HUES6 (cell line): ENCODE measurements at regions not wholly inside any gene's neighbourhood (a gene's known extent, or its start where the extent isn't known, plus 50 kb on each side); places are given as distances from the start of the nearest gene placed in this dataset.
"Not testable (repeated sequence)": the region's sequence is repeated elsewhere in the genome, so short reads cannot be mapped to it uniquely, and the experiment has no call there.

Source experiments
- H3K27ac ChIP-seq: 2 replicates; pipeline ENCODE4 v1.7.0; 2013; ENCODE audit warnings: low read depth, mild to moderate bottlenecking, low read length, inconsistent platforms
- H3K27me3 ChIP-seq: 2 replicates; pipeline ENCODE4 v1.6.1; 2013; ENCODE audit warnings: low read length; ENCODE audit not compliant: control insufficient read depth, insufficient read depth
- H3K36me3 ChIP-seq: 2 replicates; pipeline ENCODE4 v1.6.1; 2013; ENCODE audit warnings: low read length; ENCODE audit not compliant: control insufficient read depth, insufficient read depth
- H3K4me1 ChIP-seq: 2 replicates; pipeline ENCODE4 v1.6.1; 2013; ENCODE audit warnings: low read length; ENCODE audit not compliant: control insufficient read depth, insufficient read depth
- H3K4me3 ChIP-seq: 2 replicates; pipeline ENCODE4 v1.5.1; 2013; ENCODE audit warnings: low read depth, low read length
- H3K9ac ChIP-seq: one replicate; pipeline ENCODE4 v1.6.1; 2013; ENCODE audit warnings: mild to moderate bottlenecking, low read length
- H3K9me3 ChIP-seq: 2 replicates; pipeline ENCODE4 v1.6.1; 2013; ENCODE audit warnings: low read depth, low read length; ENCODE audit not compliant: control insufficient read depth, insufficient read depth

DNA sequence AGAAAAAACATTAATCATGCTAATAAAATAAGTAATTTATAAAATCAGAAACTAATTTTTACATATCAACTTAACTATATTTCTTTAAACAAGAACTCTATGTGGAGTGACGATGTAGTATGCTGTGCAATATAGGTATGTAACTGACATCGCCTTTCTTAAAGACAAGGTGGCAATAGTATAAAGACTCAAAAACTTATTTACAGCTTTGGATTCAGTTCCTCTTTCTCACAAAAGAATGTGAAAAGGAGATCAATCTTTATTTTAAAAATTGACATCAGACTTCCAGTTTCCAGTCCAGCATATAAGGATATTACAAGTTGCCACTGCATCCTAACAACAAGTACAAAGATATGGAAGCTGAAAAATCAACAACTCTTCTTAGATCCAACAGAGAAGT lies 260.3 kb downstream of the TRIM36 start:
- peaks cover 25% of the 10 kb centered on the region for H3K9me3 ChIP-seq
- H3K27me3 ChIP-seq, result no peaks in the 10 kb centered on the region
- H3K36me3 ChIP-seq, result no peaks in the 10 kb centered on the region
- no peak overlapping the region for H3K4me3 ChIP-seq
- no peak overlapping the region for H3K27ac ChIP-seq
- H3K4me1 ChIP-seq, result no peaks in the 10 kb centered on the region
- H3K9ac ChIP-seq, result no peak overlapping the region

DNA sequence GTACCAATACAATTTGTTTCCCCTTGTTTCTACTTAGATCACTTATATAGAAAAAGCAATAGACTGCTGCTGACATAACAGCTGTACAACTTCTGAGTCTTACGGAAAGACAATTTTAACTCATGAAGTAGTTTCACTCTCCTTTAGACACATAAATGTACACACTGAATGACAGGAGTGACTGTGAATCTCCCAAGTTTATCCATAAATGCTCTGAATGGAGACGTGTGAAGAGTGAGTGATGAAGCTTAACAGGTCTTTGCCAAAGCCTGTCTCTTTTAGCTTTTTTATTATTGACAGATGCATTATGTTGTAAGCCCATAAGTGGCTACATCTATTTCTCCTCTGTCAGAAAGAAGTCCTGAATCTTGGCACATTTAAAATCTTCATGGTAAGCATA lies 265.9 kb downstream of the TRIM36 start:
- H3K27ac ChIP-seq, result no peak overlapping the region
- peaks cover 21% of the 10 kb centered on the region for H3K9me3 ChIP-seq
- no peaks in the 10 kb centered on the region for H3K36me3 ChIP-seq
- H3K9ac ChIP-seq, result no peak overlapping the region
- no peak overlapping the region for H3K4me3 ChIP-seq
- H3K27me3 ChIP-seq, result no peaks in the 10 kb centered on the region
- H3K4me1 ChIP-seq, result no peaks in the 10 kb centered on the region

DNA sequence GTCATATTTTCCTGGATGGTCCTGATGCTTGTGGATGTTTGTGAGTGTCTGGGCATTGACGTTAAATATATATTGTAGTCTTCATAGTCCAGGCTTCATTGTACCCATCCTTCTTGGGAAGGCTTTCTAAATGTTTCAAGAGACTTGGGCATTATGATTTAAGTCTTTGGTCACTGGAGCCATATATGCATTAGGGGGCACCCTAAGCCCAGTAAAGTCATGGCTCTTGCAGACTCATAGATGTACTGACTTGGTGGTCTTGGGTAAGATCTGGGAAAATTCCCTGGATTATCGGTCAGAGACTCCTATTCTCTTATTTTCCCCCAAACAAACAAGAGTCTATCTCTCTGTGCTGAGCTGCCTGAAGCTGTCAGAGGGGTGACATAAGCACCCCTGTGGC lies 271.1 kb downstream of the TRIM36 start:
- Histone ChIP-seq H3K27me3 (no peaks in the 10 kb centered on the region), H3K9ac (no peak overlapping the region), H3K4me1 (no peaks in the 10 kb centered on the region), H3K9me3 (no peaks in the 10 kb centered on the region), H3K36me3 (no peaks in the 10 kb centered on the region), H3K4me3 (no peak overlapping the region), H3K27ac (no peak overlapping the region)

DNA sequence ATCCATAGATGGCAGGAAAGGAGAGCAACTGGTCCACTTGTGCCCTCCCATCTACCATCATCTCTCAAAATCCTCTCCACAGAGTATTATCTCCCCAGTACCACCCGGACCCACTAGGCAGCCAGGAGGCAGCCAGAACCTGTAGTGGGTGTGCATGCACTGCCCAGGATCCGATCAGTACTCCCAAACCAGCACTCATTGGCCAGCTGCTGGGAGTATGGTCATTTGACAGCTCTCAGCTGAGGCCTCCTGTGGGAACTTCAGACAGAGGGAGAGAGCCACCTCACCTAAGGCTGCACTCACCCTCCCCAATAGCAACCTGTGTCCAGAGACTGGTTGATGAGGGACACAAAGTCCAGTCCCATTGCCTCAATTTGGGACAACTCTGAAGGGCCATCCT lies 286.0 kb downstream of the TRIM36 start:
- Histone ChIP-seq H3K36me3 (no peaks in the 10 kb centered on the region), H3K4me1 (no peaks in the 10 kb centered on the region), H3K9ac (no peak overlapping the region), H3K9me3 (no peaks in the 10 kb centered on the region), H3K27me3 (no peaks in the 10 kb centered on the region), H3K27ac (no peak overlapping the region), H3K4me3 (no peak overlapping the region)

DNA sequence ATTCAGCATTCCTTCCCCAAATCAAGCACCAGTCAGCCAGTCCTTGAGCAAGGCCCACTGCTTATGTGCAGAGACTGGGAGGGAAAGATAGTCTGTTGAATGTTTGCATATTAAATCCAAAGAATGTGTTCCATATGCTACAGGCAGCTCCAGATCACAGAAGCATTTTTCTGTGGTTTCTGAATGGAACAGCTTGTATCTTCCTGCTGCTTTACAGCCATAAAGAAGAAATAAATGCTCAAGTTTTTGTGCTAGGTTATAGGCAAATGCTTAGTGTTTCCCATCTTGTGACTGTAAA lies 310.3 kb downstream of the TRIM36 start:
- Histone ChIP-seq H3K9ac (no peak overlapping the region), H3K27ac (no peak overlapping the region), H3K27me3 (no peaks in the 10 kb centered on the region), H3K4me1 (no peaks in the 10 kb centered on the region), H3K36me3 (no peaks in the 10 kb centered on the region), H3K9me3 (no peaks in the 10 kb centered on the region), H3K4me3 (no peak overlapping the region)

DNA sequence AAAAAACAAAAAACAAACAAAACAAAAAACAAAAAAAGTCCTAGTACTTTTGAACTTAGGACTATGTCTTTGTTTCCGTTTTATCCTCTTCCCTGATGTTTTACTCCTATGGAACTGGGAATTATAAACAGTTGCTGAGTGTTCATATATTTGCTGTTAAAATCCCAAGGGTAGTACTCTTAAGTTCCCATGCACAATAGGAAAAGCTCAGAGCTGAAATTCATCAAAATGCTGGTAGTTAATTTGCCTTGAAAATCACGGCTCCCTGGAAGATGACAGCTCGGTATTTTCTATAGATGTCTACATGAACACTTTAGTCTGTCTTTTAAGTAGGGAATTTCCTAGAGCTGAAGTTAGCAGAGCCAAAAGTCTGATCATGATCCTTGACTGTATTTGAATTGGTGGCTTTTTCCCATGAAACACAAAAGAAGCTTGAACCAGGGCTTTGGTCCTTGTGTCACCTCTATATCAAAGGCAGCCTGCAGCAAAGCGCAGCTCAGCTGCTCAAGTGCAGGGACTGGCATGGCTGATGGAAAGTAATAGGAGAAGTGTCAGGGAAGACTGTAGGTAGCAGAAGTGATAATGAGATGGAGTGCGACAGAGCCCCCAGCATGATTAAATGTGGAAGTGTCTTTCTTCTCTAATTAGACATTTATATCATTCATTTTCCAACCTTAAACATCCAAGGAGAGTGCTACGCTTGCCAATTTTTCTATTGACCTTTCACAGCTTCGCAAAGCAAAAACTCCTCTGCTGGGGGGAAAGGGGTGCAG lies 310.9 kb downstream of the TRIM36 start:
- H3K4me1 ChIP-seq, result no peaks in the 10 kb centered on the region
- no peaks in the 10 kb centered on the region for H3K27me3 ChIP-seq
- H3K9ac ChIP-seq, result no peak overlapping the region
- H3K27ac ChIP-seq, result no peak overlapping the region
- no peaks in the 10 kb centered on the region for H3K36me3 ChIP-seq
- H3K9me3 ChIP-seq, result no peaks in the 10 kb centered on the region
- H3K4me3 ChIP-seq, result no peak overlapping the region

DNA sequence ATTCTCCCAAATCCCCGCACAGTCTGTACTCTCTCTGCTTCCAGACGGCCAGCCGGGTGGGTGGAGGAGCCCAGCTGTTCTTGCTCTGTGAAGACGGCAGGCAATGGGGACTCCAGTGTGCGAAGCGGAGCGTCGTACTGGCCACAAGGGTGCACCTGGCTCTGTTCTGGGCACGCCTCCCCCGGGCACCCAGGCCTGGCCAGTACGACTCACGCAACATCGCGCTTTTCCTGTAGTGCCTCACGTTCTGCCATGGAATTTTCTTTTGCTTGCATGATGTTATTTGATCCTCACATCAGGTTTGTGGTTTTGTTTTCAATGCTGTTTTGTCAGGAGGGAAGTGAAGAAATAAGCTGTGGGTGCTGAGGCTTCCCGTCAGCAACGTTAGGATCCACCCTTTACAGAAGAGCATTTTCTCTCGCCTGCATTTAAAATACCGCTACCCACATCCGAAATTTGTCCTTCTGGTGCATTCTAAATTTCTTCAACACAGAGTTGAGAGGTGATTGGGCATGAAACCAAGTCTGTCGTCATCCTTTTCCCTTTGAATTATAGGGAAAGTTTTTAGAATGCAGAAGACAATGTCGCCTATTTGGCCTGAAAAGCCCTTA lies 311.7 kb downstream of the TRIM36 start:
- H3K9me3 ChIP-seq, result no peaks in the 10 kb centered on the region
- no peaks in the 10 kb centered on the region for H3K4me1 ChIP-seq
- no peak overlapping the region for H3K4me3 ChIP-seq
- no peaks in the 10 kb centered on the region for H3K27me3 ChIP-seq
- no peak overlapping the region for H3K9ac ChIP-seq
- no peak overlapping the region for H3K27ac ChIP-seq
- H3K36me3 ChIP-seq, result no peaks in the 10 kb centered on the region

DNA sequence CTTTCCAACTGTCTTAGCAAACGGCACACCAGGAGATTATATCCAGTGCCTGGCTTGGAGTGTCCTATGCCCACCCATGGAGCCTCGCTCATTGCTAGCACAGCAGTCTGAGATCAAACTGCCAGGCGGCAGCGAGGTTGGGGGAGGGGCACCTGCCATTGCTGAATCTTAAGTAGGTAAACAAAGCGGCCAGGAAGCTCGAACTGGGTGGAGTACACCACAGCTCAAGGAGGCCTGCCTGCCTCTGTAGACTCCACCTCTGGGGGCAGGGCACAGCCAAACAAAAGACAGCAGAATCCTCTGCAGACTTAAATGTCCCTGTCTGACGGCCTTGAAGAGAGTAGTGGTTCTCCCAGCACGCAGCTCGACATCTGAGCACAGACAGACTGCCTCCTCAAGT lies 325.0 kb downstream of the TRIM36 start:
- peaks cover 14% of the 10 kb centered on the region for H3K9me3 ChIP-seq
- not testable (repeated sequence) for H3K27me3 ChIP-seq, H3K27ac ChIP-seq, H3K9ac ChIP-seq, H3K36me3 ChIP-seq, H3K4me1 ChIP-seq, H3K4me3 ChIP-seq

DNA sequence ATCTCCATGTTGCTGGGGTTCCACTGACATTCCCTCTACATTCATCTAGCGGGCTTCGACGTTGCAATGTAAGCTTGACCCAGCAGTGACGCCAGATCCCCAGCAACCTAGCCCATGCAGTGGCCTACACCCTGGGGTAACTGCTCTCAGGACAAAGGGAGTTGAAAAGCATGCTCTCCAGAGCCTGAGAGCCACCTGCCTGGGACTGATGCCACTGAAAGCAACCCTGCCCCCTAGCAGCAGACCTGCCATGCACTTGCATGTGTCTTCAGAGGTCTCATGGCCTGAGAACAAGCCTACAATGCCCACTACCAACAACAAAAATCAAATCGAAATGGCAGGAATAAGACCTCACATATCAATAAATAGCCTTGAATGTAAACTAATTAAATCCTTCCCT lies 330.3 kb downstream of the TRIM36 start:
- H3K4me1 ChIP-seq, result no peaks in the 10 kb centered on the region
- H3K36me3 ChIP-seq, result no peaks in the 10 kb centered on the region
- no peak overlapping the region for H3K4me3 ChIP-seq
- H3K27ac ChIP-seq, result no peak overlapping the region
- peaks cover 7% of the 10 kb centered on the region for H3K9me3 ChIP-seq
- H3K9ac ChIP-seq, result no peak overlapping the region
- no peaks in the 10 kb centered on the region for H3K27me3 ChIP-seq

DNA sequence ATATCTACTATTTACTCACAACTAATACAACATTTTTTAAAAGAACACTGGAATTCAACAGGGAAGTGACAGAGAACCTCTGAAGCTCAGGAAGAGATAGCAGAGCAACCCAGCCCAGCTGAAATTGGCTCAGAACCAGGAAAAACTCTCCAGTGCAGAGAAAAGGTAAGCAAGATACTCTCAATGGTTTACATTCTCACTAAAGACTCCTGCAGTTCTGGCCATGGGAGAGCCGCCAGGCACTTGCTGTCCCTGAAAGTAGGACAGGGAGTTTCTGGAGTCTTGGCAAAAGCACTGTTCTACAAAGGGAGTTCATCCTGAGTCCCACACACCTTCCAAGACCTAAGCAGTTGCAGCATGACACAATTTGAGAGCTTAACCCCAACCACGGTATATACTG lies 330.8 kb downstream of the TRIM36 start:
- Histone ChIP-seq H3K4me1 (no peaks in the 10 kb centered on the region), H3K9ac (no peak overlapping the region), H3K27ac (no peak overlapping the region), H3K36me3 (no peaks in the 10 kb centered on the region), H3K27me3 (no peaks in the 10 kb centered on the region), H3K4me3 (no peak overlapping the region), H3K9me3 (peaks cover 5% of the 10 kb centered on the region)

DNA sequence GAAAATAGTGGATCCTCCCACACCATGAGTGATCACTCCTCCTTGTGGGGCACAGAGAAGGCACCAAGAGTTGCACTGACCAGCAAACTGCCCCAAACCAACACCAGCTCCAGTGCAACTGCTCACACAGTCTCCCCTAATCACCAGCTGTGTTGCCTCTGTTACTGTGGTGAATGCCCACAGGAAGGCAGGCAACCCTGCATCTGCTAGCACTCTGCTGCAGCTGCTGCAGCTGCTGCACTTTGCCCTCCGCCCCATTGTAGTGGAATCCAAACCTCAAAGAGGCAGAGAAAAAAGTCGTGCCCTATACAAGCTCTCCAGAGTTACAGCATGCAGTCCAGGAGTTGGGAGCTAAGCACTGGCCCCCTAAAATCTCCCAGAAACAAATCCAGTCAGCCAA lies 339.6 kb downstream of the TRIM36 start:
- H3K27me3 ChIP-seq, result no peaks in the 10 kb centered on the region
- H3K4me3 ChIP-seq, result no peak overlapping the region
- no peaks in the 10 kb centered on the region for H3K36me3 ChIP-seq
- H3K4me1 ChIP-seq, result no peaks in the 10 kb centered on the region
- peaks cover 12% of the 10 kb centered on the region for H3K9me3 ChIP-seq
- H3K9ac ChIP-seq, result no peak overlapping the region
- H3K27ac ChIP-seq, result no peak overlapping the region
